Panc1 (cell line): ENCODE measurements at regions not wholly inside any gene's neighbourhood (a gene's known extent, or its start where the extent isn't known, plus 50 kb on each side); places are given as distances from the start of the nearest gene placed in this dataset.

Experiments used
- ATAC-seq: fragments of 200-7000 bp; cut with Tn5 transposase; 2 replicates; pipeline ENCODE4 v1.9.1; 2020; ENCODE audit warnings: mild to moderate bottlenecking, moderate library complexity
- BruUV-seq: library from RNA; stranded (reverse); fragments of 400-500 nt; replicated peaks from 2 replicates; lab custom pipeline; 2021; lab: Mats Ljungman, UMichigan
- CTCF ChIA-PET: fragments of 300-600 bp; sonication (Branson Sonifier 250); formaldehyde crosslinking; loops from one replicate; lab custom pipeline; 2022; ENCODE audit warnings: antibody characterized with exemption; lab: Charles Lee
- POLR2A ChIA-PET: fragments of 300-600 bp; sonication (Branson Sonifier 250); formaldehyde crosslinking; loops from one replicate; lab custom pipeline; 2022; ENCODE audit warnings: antibody characterized with exemption; lab: Charles Lee
- DNase-seq: peaks from one replicate; pipeline ENCODE4 v3.0.0-alpha.2; 2010; ENCODE audit warnings: low read depth, low spot score
- H3K27ac ChIP-seq: 2 replicates; pipeline ENCODE4 v1.5.1; 2011; ENCODE audit warnings: mild to moderate bottlenecking, low read length, inconsistent platforms
- H3K27me3 ChIP-seq: fragments of 200-500 bp; sonication (Bioruptor generic); 2 replicates; pipeline ENCODE4 v1.6.0; 2014; ENCODE audit warnings: low read length, inconsistent platforms; ENCODE audit not compliant: control insufficient read depth, insufficient read depth
- H3K36me3 ChIP-seq: fragments of 200-500 bp; sonication (Bioruptor generic); 2 replicates; pipeline ENCODE4 v1.5.1; 2014; ENCODE audit warnings: inconsistent platforms, mild to moderate bottlenecking, low read length, moderate library complexity; ENCODE audit not compliant: control insufficient read depth, insufficient read depth
- H3K4me1 ChIP-seq: 2 replicates; pipeline ENCODE4 v1.5.1; 2011; ENCODE audit warnings: inconsistent platforms, mild to moderate bottlenecking, low read length, moderate library complexity; ENCODE audit not compliant: control insufficient read depth, insufficient read depth
- H3K4me3 ChIP-seq, 2 experiments: 2 replicates each; pipeline ENCODE4 v1.5.1; 2011 to 2012; ENCODE audit warnings: low read depth in 2 of 2, low read length in 2 of 2, mild to moderate bottlenecking in 2 of 2, inconsistent platforms in 1 of 2, moderate library complexity in 1 of 2
- H3K9me3 ChIP-seq: fragments of 200-500 bp; sonication (Bioruptor generic); 2 replicates; pipeline ENCODE4 v1.5.1; 2014; ENCODE audit warnings: low read depth, mild to moderate bottlenecking, inconsistent platforms, low read length, moderate library complexity; ENCODE audit not compliant: control insufficient read depth, insufficient read depth
- CTCF ChIP-seq: fragments of 450-650 bp; IDR thresholded peaks from 2 replicates; pipeline ENCODE4 v1.5.1; 2017; ENCODE audit warnings: mild to moderate bottlenecking
- POLR2AphosphoS5 ChIP-seq: IDR thresholded peaks from 2 replicates; pipeline ENCODE4 v1.6.1; 2012; ENCODE audit warnings: mild to moderate bottlenecking, low read depth, low read length, moderate library complexity
- REST ChIP-seq, 2 experiments: IDR thresholded peaks; 2 replicates each; pipeline ENCODE4 v1.6.1; 2011 to 2012; ENCODE audit warnings: low read depth in 2 of 2, control low read depth in 1 of 2, low read length in 1 of 2, mild to moderate bottlenecking in 1 of 2, moderate library complexity in 1 of 2; ENCODE audit not compliant: insufficient read depth in 1 of 2
- SIN3A ChIP-seq: IDR thresholded peaks from 2 replicates; pipeline ENCODE4 v1.6.1; 2012; ENCODE audit warnings: low read depth, mild to moderate bottlenecking, low read length, moderate library complexity, borderline replicate concordance; ENCODE audit not compliant: insufficient read depth
- TCF7L2 ChIP-seq: IDR thresholded peaks from 2 replicates; pipeline ENCODE4 v1.6.1; 2011; ENCODE audit warnings: mild to moderate bottlenecking, low read depth, low read length, inconsistent platforms
- in situ Hi-C: cut with HindIII; loops from 2 replicates; pipeline ENCODE4 v1.10.0; 2016; ENCODE audit warnings: low sequenced_read_pairs, low pct_unique_long_range_greater_than_20kb
- intact Hi-C: fragments of 100-400 bp; cut with micrococcal nuclease; formaldehyde crosslinking; loops from one replicate; pipeline ENCODE4 v1.10.0; 2022; ENCODE audit not compliant: unreplicated experiment

- Histone ChIP-seq H3K4me3 (no peak overlapping the region), H3K27ac (no peak overlapping the region), H3K9me3 (no peaks in the 10 kb centered on the region), H3K36me3 (no peaks in the 10 kb centered on the region), H3K4me1 (no peaks in the 10 kb centered on the region), H3K27me3 (no peaks in the 10 kb centered on the region)
- no peak for DNase-seq
- intact Hi-C loops: no loop called here
- ChIA-PET POLR2A (no interaction called here), CTCF (no interaction called here)
- in situ Hi-C loops: no loop called here
- ATAC-seq: no peak
- no TSS peak for BruUV-seq
- TF ChIP-seq REST (IDR thresholded peaks at IDR 0.05; ENCODE audit: insufficient read depth in 1 of 2, low read depth in 2 of 2, low read length in 1 of 2) (no peak), SIN3A (no peak), TCF7L2 (no peak), CTCF (no peak)
These were observed 77.8 kb downstream of the DIO2 start for GRCh38 chr14:80133457-80133856.

- no peaks in the 10 kb centered on the region for H3K27me3 ChIP-seq
- POLR2A ChIA-PET: no interaction called here
- BruUV-seq: no TSS peak
These were observed 83.8 kb downstream of the DIO2 start for GRCh38 chr14:80127466-80127865.

More at GRCh38 chr14:80127466-80127865, 83.8 kb downstream of the DIO2 start:
- intact Hi-C loops: no loop called here
- no peak overlapping the region for H3K4me3 ChIP-seq
- H3K27ac ChIP-seq: no peak overlapping the region
- TF ChIP-seq TCF7L2 (no peak), CTCF (no peak), SIN3A (no peak), REST (IDR thresholded peaks at IDR 0.05; ENCODE audit: insufficient read depth in 1 of 2, low read depth in 2 of 2, low read length in 1 of 2) (no peak), POLR2AphosphoS5 (no peak)
- CTCF ChIA-PET: no interaction called here
- no peak for ATAC-seq
- H3K4me1 ChIP-seq: no peaks in the 10 kb centered on the region
- in situ Hi-C loops: no loop called here
- no peak for DNase-seq
- H3K36me3 ChIP-seq: no peaks in the 10 kb centered on the region
- H3K9me3 ChIP-seq: no peaks in the 10 kb centered on the region
